H1 (cell line): ENCODE measurements at regions not wholly inside any gene's neighbourhood (a gene's known extent, or its start where the extent isn't known, plus 50 kb on each side); places are given as distances from the start of the nearest gene placed in this dataset.

Source experiments
- CHD7 ChIP-seq: fragments of 300-600 bp; sonication (generic); IDR thresholded peaks from 2 replicates; pipeline ENCODE4 v1.7.1; 2012; ENCODE audit warnings: low read length, moderate library complexity, mild to moderate bottlenecking, inconsistent platforms; ENCODE audit not compliant: insufficient replicate concordance
- CTCF ChIP-seq, 3 experiments: IDR thresholded peaks; 1 replicate in 2 of 3; 2 replicates in 1 of 3; pipeline versions ENCODE4 v1.5.1 to v1.6.1; 2011; ENCODE audit warnings: low read length in 3 of 3, mild to moderate bottlenecking in 3 of 3, inconsistent platforms in 2 of 3, low read depth in 1 of 3, moderate library complexity in 1 of 3; ENCODE audit not compliant: insufficient read depth in 1 of 3; ENCODE audit errors: control extremely low read depth in 1 of 3
- EGR1 ChIP-seq: IDR thresholded peaks from 2 replicates; pipeline ENCODE4 v1.6.1; 2011; ENCODE audit warnings: low read depth, low read length, borderline replicate concordance
- EP300 ChIP-seq, 2 experiments: IDR thresholded peaks; 1 replicate in 1 of 2; 2 replicates in 1 of 2; pipeline ENCODE4 v1.6.1; 2011 to 2012; ENCODE audit warnings: low read depth in 2 of 2, low read length in 2 of 2, mild to moderate bottlenecking in 2 of 2, borderline replicate concordance in 1 of 2, inconsistent platforms in 1 of 2, moderate library complexity in 1 of 2
- JUN ChIP-seq: IDR thresholded peaks from 2 replicates; pipeline ENCODE4 v1.6.1; 2011; ENCODE audit warnings: low read depth, mild to moderate bottlenecking, improper control_type of control experiment, low read length
- SRF ChIP-seq: IDR thresholded peaks from 2 replicates; pipeline ENCODE4 v1.6.1; 2011; ENCODE audit warnings: mild to moderate bottlenecking, low read depth, low read length, moderate library complexity
- TAF1 ChIP-seq: IDR thresholded peaks from 2 replicates; pipeline ENCODE4 v1.6.1; 2011; ENCODE audit warnings: mild to moderate bottlenecking, low read depth, low read length

- no peak for TF ChIP-seq CHD7
- no peak for TF ChIP-seq TAF1
- TF ChIP-seq JUN: no peak
- TF ChIP-seq SRF: no peak
- no peak for TF ChIP-seq EGR1
- TF ChIP-seq CTCF (IDR thresholded peaks at IDR 0.05; ENCODE audit: control extremely low read depth in 1 of 3, insufficient read depth in 1 of 3, low read depth in 1 of 3, low read length in 3 of 3): no peak
- TF ChIP-seq EP300 (IDR thresholded peaks at IDR 0.05; ENCODE audit: borderline replicate concordance in 1 of 2, low read depth in 2 of 2, low read length in 2 of 2): no peak
- TF ChIP-seq, all 59 proteins: peak for 0
Measured at GRCh38 chr7:12102527-12102926, 108.6 kb upstream of the TMEM106B start (continued).
